ENCODE measurements at regions not wholly inside any gene's neighbourhood (a gene's known extent, or its start where the extent isn't known, plus 50 kb on each side); places are given as distances from the start of the nearest gene placed in this dataset.

DNA sequence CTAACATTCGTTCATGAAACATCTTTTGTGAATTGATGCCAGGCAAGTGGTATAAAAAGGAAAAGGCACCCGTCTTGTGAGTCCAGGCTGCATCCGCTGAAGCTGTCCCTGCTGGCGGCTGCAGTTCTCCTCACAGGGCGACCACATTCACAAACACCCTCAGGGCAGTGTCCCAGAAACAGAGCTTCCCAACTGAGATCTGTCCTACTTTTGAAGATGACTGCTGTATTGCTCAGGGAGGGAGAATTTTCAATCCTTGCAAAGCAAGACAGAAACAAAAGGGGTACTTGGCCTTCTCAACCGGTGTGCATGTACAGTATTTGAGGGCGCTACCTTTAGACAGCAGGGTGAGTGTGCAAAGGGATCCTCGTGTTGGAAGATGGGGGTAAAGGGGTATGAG is 316.1 kb downstream of the GADD45G start:
- Mint-ChIP-seq H3K27ac (no peak overlapping the region), H3K36me3 (ENCODE audit: low read depth) (no peaks in the 10 kb centered on the region), H3K9me3 (no peaks in the 10 kb centered on the region), H3K4me3 (no peak overlapping the region), H3K27me3 (ENCODE audit: insufficient read depth, low read depth, poor library complexity) (peaks cover 10% of the 10 kb centered on the region), H3K4me1 (peaks cover 25% of the 10 kb centered on the region)
- Histone ChIP-seq H3K9me2 (ENCODE audit: insufficient read depth) (no peaks in the 10 kb centered on the region), H3K36me3 (ENCODE audit: insufficient read depth) (no peaks in the 10 kb centered on the region), H3K27ac (ENCODE audit: low read depth) (no peak overlapping the region), H3K27me3 (ENCODE audit: insufficient read depth) (no peaks in the 10 kb centered on the region), H3K4me2 (no peak overlapping the region), H4K20me1 (replicated peaks; ENCODE audit: insufficient read depth) (no peaks in the 10 kb centered on the region), H2AFZ (peak overlapping the region; percentile 7; the same call in 1 of the 2 replicates), H3K4me3 (no peak overlapping the region), H3F3A (replicated peaks; ENCODE audit: low read depth) (no peaks in the 10 kb centered on the region), H3K4me1 (ENCODE audit: insufficient read depth) (peaks cover 7% of the 10 kb centered on the region), H3K79me2 (replicated peaks; ENCODE audit: insufficient read depth) (no peaks in the 10 kb centered on the region)
- ATAC-seq (no peak), DNase-seq (ENCODE audit: low spot score) (no peak)
- TF ChIP-seq STAT1 (IDR thresholded peaks at IDR 0.05; ENCODE audit: unreplicated experiment): no peak
- TF ChIP-seq, protein P1, sequence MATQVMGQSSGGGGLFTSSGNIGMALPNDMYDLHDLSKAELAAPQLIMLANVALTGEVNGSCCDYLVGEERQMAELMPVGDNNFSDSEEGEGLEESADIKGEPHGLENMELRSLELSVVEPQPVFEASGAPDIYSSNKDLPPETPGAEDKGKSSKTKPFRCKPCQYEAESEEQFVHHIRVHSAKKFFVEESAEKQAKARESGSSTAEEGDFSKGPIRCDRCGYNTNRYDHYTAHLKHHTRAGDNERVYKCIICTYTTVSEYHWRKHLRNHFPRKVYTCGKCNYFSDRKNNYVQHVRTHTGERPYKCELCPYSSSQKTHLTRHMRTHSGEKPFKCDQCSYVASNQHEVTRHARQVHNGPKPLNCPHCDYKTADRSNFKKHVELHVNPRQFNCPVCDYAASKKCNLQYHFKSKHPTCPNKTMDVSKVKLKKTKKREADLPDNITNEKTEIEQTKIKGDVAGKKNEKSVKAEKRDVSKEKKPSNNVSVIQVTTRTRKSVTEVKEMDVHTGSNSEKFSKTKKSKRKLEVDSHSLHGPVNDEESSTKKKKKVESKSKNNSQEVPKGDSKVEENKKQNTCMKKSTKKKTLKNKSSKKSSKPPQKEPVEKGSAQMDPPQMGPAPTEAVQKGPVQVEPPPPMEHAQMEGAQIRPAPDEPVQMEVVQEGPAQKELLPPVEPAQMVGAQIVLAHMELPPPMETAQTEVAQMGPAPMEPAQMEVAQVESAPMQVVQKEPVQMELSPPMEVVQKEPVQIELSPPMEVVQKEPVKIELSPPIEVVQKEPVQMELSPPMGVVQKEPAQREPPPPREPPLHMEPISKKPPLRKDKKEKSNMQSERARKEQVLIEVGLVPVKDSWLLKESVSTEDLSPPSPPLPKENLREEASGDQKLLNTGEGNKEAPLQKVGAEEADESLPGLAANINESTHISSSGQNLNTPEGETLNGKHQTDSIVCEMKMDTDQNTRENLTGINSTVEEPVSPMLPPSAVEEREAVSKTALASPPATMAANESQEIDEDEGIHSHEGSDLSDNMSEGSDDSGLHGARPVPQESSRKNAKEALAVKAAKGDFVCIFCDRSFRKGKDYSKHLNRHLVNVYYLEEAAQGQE (IDR thresholded peaks at IDR 0.05; ENCODE audit: unreplicated experiment): no peak
- no peak for TF ChIP-seq ZNF114 (CRISPR knock-in tag; IDR thresholded peaks at IDR 0.05)
- no peak for TF ChIP-seq NANOG (IDR thresholded peaks at IDR 0.05; ENCODE audit: borderline replicate concordance)
- TF ChIP-seq, protein P2, sequence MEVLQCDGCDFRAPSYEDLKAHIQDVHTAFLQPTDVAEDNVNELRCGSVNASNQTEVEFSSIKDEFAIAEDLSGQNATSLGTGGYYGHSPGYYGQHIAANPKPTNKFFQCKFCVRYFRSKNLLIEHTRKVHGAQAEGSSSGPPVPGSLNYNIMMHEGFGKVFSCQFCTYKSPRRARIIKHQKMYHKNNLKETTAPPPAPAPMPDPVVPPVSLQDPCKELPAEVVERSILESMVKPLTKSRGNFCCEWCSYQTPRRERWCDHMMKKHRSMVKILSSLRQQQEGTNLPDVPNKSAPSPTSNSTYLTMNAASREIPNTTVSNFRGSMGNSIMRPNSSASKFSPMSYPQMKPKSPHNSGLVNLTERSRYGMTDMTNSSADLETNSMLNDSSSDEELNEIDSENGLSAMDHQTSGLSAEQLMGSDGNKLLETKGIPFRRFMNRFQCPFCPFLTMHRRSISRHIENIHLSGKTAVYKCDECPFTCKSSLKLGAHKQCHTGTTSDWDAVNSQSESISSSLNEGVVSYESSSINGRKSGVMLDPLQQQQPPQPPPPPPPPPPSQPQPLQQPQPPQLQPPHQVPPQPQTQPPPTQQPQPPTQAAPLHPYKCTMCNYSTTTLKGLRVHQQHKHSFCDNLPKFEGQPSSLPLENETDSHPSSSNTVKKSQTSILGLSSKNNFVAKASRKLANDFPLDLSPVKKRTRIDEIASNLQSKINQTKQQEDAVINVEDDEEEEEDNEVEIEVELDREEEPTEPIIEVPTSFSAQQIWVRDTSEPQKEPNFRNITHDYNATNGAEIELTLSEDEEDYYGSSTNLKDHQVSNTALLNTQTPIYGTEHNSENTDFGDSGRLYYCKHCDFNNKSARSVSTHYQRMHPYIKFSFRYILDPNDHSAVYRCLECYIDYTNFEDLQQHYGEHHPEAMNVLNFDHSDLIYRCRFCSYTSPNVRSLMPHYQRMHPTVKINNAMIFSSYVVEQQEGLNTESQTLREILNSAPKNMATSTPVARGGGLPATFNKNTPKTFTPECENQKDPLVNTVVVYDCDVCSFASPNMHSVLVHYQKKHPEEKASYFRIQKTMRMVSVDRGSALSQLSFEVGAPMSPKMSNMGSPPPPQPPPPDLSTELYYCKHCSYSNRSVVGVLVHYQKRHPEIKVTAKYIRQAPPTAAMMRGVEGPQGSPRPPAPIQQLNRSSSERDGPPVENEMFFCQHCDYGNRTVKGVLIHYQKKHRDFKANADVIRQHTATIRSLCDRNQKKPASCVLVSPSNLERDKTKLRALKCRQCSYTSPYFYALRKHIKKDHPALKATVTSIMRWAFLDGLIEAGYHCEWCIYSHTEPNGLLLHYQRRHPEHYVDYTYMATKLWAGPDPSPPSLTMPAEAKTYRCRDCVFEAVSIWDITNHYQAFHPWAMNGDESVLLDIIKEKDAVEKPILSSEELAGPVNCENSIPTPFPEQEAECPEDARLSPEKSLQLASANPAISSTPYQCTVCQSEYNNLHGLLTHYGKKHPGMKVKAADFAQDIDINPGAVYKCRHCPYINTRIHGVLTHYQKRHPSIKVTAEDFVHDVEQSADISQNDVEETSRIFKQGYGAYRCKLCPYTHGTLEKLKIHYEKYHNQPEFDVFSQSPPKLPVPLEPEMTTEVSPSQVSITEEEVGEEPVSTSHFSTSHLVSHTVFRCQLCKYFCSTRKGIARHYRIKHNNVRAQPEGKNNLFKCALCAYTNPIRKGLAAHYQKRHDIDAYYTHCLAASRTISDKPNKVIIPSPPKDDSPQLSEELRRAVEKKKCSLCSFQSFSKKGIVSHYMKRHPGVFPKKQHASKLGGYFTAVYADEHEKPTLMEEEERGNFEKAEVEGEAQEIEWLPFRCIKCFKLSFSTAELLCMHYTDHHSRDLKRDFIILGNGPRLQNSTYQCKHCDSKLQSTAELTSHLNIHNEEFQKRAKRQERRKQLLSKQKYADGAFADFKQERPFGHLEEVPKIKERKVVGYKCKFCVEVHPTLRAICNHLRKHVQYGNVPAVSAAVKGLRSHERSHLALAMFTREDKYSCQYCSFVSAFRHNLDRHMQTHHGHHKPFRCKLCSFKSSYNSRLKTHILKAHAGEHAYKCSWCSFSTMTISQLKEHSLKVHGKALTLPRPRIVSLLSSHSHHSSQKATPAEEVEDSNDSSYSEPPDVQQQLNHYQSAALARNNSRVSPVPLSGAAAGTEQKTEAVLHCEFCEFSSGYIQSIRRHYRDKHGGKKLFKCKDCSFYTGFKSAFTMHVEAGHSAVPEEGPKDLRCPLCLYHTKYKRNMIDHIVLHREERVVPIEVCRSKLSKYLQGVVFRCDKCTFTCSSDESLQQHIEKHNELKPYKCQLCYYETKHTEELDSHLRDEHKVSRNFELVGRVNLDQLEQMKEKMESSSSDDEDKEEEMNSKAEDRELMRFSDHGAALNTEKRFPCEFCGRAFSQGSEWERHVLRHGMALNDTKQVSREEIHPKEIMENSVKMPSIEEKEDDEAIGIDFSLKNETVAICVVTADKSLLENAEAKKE (CRISPR knock-in tag; IDR thresholded peaks at IDR 0.05): no peak
- TF ChIP-seq ZNF331 (CRISPR knock-in tag; IDR thresholded peaks at IDR 0.05; ENCODE audit: low read depth): no peak
- TF ChIP-seq, protein P3, sequence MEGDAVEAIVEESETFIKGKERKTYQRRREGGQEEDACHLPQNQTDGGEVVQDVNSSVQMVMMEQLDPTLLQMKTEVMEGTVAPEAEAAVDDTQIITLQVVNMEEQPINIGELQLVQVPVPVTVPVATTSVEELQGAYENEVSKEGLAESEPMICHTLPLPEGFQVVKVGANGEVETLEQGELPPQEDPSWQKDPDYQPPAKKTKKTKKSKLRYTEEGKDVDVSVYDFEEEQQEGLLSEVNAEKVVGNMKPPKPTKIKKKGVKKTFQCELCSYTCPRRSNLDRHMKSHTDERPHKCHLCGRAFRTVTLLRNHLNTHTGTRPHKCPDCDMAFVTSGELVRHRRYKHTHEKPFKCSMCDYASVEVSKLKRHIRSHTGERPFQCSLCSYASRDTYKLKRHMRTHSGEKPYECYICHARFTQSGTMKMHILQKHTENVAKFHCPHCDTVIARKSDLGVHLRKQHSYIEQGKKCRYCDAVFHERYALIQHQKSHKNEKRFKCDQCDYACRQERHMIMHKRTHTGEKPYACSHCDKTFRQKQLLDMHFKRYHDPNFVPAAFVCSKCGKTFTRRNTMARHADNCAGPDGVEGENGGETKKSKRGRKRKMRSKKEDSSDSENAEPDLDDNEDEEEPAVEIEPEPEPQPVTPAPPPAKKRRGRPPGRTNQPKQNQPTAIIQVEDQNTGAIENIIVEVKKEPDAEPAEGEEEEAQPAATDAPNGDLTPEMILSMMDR (conservative IDR thresholded peaks at IDR 0.05; ENCODE audit: low read depth in 2 of 2): no peak
- TF ChIP-seq, protein P4, sequence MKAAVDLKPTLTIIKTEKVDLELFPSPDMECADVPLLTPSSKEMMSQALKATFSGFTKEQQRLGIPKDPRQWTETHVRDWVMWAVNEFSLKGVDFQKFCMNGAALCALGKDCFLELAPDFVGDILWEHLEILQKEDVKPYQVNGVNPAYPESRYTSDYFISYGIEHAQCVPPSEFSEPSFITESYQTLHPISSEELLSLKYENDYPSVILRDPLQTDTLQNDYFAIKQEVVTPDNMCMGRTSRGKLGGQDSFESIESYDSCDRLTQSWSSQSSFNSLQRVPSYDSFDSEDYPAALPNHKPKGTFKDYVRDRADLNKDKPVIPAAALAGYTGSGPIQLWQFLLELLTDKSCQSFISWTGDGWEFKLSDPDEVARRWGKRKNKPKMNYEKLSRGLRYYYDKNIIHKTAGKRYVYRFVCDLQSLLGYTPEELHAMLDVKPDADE (IDR thresholded peaks at IDR 0.05): no peak
- TF ChIP-seq EZH2 (IDR thresholded peaks at IDR 0.05; ENCODE audit: low read depth, unreplicated experiment): no peak
- TF ChIP-seq POLR2AphosphoS5 (IDR thresholded peaks at IDR 0.05; ENCODE audit: low read depth): no peak
- TF ChIP-seq JUNB (IDR thresholded peaks at IDR 0.05; ENCODE audit: unreplicated experiment): no peak

All from GM23338 (cell line).